Epithelial cell of esophagus (primary cell): ENCODE measurements at regions not wholly inside any gene's neighbourhood (a gene's known extent, or its start where the extent isn't known, plus 50 kb on each side); places are given as distances from the start of the nearest gene placed in this dataset.

ENCODE experiments used
- DNase-seq: peaks from one replicate; pipeline ENCODE4 v3.0.0; 2010; ENCODE audit warnings: low read depth
- H3K4me3 ChIP-seq: 2 replicates; pipeline ENCODE4 v1.5.1; 2011; ENCODE audit warnings: mild to moderate bottlenecking, low read length, control low read depth
- TF ChIP-seq, protein P1 (sequence below): IDR thresholded peaks from 2 replicates; pipeline ENCODE4 v1.5.1; 2011; ENCODE audit warnings: low read depth, mild to moderate bottlenecking, low read length, control low read depth, inconsistent platforms; ENCODE audit not compliant: insufficient read depth; ENCODE audit errors: missing control alignments

DNA sequence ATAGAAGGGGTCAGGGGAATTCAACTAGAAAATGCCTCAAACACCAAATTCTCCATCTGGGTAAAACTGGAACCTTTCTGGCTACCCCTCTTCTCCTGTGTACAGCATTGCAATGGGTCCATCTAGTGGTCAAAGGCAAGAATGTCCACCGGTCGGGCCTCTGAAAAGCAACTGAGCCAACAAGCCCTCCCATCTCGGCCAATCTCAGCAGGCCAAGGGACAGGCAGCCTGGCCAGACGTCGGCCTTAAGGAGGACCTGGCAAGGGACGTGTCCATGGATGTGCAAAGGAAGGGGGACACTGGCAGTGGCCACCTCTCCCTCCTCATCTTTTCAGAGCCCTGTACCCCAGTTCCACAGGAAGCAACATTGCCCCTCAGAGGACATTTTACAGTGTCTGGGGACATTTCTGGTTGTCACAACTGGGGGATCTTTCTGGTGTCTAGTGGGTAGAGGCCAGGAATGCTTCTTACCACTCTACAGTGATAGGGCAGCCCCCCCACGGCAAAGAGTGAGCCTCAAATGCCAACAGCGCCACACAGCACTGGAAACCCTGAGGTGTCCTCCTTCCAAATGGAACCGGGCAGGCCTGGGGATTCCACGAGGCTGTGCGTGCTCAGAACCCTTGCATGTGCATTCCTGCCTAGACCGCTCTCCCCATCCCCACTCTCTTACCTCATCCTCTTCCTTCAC lies 99.8 kb upstream of the FOXA2 start:
- H3K4me3 ChIP-seq = no peak overlapping the region
- peak; percentile 73 for DNase-seq
- TF ChIP-seq, protein P1, sequence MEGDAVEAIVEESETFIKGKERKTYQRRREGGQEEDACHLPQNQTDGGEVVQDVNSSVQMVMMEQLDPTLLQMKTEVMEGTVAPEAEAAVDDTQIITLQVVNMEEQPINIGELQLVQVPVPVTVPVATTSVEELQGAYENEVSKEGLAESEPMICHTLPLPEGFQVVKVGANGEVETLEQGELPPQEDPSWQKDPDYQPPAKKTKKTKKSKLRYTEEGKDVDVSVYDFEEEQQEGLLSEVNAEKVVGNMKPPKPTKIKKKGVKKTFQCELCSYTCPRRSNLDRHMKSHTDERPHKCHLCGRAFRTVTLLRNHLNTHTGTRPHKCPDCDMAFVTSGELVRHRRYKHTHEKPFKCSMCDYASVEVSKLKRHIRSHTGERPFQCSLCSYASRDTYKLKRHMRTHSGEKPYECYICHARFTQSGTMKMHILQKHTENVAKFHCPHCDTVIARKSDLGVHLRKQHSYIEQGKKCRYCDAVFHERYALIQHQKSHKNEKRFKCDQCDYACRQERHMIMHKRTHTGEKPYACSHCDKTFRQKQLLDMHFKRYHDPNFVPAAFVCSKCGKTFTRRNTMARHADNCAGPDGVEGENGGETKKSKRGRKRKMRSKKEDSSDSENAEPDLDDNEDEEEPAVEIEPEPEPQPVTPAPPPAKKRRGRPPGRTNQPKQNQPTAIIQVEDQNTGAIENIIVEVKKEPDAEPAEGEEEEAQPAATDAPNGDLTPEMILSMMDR = peak; percentile 95

DNA sequence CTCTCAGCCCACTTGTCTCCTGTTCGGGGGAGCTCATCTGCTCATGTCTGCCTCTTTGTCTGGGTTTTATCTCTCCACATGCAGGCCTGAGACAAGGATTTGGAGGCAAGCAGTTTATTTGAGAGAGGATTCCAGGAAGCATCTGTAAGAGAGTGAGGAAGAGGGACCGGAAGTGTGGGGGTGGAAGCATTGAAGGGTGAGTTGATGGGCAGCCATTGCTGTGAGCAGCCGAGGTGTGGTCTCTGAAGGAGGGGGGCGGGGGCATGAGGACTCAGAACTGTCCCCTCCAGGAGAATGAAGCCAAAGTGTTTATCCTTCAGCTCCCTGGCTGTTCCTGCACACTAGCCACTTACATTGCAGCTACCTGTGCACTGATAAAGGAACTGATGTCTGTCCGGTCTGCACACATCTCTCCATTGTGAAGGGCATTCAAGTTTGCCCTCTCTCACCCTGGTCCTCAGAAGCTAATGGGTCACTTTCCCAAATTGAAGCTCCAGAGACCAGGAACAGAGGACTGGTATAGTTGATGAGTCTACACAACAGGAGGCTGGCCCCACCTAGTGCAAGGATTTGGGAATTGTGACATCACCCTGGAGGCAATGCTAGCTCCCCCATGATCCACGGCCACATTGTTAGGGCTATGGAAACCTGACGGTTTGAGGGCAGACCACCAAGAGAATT lies 100.5 kb upstream of the FOXA2 start:
- no peak overlapping the region for H3K4me3 ChIP-seq
- peak; percentile 51 for DNase-seq
- TF ChIP-seq, protein P1 = peak; percentile 49

DNA sequence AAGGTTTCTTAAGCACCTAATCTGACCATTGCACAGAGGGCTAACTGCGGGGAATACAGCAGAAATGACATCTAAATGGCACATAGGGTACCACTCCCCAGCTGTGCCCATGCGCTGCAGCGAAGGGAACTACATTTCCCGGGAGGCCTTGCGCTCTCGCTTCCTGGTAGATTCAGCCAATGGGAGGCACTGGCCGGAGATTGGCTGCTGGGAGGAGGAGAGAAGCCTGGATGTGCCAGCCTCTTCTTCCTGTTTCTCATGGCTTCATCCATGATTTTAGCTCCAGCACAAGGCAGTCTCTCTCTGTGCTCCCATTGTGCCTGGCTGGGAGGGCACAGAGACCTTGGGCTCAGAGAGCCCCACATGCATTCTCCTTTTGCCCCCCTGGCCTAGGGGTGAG lies 101.7 kb upstream of the FOXA2 start:
- DNase-seq = peak; percentile 82

DNA sequence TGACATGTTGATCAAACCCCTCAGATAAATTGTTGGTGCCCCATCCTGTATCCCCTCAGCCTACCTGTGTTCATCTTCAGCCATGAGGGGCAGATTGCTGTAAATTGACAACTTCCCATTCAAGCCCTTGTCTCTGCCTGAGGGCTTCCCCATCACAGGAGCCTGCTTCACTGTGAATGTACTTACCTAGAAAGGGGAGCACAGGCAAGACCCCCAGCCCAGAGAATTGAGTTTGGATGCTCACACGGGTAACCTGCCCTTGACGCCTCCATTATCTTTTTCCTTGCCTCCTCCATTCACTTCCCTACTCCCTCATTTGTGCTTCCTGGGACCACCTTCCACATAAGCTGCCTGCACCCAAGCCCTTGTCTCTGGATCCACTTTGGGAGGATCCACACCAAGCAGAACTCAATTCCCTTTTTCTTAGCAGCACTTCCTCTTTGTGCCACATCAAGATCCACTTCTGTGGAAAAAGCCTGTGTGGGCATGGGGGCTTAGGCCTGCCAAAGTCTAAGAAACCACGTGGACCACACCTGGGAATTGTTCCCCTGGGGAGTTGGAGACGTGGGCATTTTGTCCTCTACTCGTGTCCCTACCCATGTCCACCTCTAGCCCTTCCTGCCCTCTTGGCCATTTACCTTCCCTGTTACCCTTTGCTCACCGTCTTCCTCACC lies 103.4 kb upstream of the FOXA2 start:
- no peak for DNase-seq
- TF ChIP-seq, protein P1 = no peak

More for the DNA sequence above, 101.7 kb upstream of the FOXA2 start:
- H3K4me3 ChIP-seq = no peak overlapping the region
- TF ChIP-seq, protein P1 = no peak

DNA sequence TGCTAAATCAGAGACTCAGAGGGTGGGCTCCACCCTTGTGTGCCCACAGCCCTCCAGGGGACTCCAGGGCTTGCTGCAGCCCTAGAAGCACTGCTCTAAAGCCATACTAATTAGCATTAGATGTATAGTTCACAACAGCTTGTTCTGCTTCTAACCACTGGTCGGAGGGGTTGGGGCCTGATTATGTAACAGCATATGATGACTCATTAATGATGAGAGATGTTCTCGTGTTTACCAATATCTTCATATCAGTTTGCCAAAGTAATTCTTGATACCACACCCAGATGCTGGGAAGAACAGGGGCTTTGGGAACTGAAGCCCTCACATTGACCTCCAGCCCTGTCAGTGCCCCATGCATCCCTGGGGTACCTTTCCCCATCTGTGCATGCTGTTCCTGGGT lies 104.1 kb upstream of the FOXA2 start:
- TF ChIP-seq, protein P1 = no peak
- no peak overlapping the region for H3K4me3 ChIP-seq
- peak; percentile 33 for DNase-seq

More for the DNA sequence above, 103.4 kb upstream of the FOXA2 start:
- no peak overlapping the region for H3K4me3 ChIP-seq

DNA sequence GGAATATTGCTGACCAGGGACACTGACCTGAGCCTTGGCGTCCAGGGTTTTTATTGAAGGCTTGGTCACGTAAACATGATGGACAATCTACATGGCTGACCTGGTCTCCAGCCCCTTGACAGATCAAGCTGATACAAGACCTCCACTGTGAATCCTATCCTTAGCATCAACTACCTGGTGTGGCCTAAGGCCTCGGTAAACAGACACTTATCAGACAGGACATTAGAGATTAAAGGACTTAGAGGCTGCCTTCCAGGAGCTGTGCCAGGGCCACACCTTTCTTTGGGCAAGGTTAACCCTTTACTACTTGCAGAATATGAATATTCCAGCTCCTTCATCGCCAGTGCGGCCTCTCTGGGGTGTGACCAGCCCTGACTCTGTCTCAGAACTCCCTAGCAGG lies 104.9 kb upstream of the FOXA2 start:
- TF ChIP-seq, protein P1 = no peak
- H3K4me3 ChIP-seq = no peak overlapping the region
- DNase-seq = no peak
